OCI-LY3 (cell line): ENCODE measurements at regions not wholly inside any gene's neighbourhood (a gene's known extent, or its start where the extent isn't known, plus 50 kb on each side); places are given as distances from the start of the nearest gene placed in this dataset.

Source experiments
- H2AFZ ChIP-seq: fragments of 200-600, 300-600 bp; shearing (Covaris generic); 2 replicates; pipeline ENCODE4 v1.6.0; 2014; ENCODE audit warnings: antibody characterized with exemption, low read depth, low read length
- H3K27ac ChIP-seq: fragments of 200-600, 300-600 bp; sonication (generic); 2 replicates; pipeline ENCODE4 v1.5.1; 2014; ENCODE audit warnings: mild to moderate bottlenecking, low read length, moderate library complexity, mixed read lengths
- H3K27me3 ChIP-seq: fragments of 200-600, 300-600 bp; sonication (generic); 2 replicates; pipeline ENCODE4 v1.6.1; 2014; ENCODE audit warnings: low read depth, low read length, mixed read lengths
- H3K36me3 ChIP-seq: fragments of 200-600, 300-600 bp; sonication (generic); replicated peaks from 2 replicates; pipeline ENCODE3; 2014; ENCODE audit warnings: low read depth, low read length, mixed read lengths
- H3K4me1 ChIP-seq: fragments of 300-600, 200-600 bp; sonication (generic); 2 replicates; pipeline ENCODE4 v1.6.1; 2014; ENCODE audit warnings: low read length, mixed read lengths
- H3K4me2 ChIP-seq: fragments of 200-600, 300-600 bp; sonication (generic); 2 replicates; pipeline ENCODE4 v1.6.1; 2014; ENCODE audit warnings: low read length, mixed read lengths
- H3K4me3 ChIP-seq: fragments of 300-600, 200-600 bp; sonication (generic); 2 replicates; pipeline ENCODE4 v1.5.1; 2014; ENCODE audit warnings: antibody characterized with exemption, mild to moderate bottlenecking, low read length, moderate library complexity
- H3K79me2 ChIP-seq: fragments of 300-600, 200-600 bp; shearing (Covaris generic); 2 replicates; pipeline ENCODE4 v1.6.1; 2014; ENCODE audit warnings: mild to moderate bottlenecking, low read length, mixed read lengths
- H3K9ac ChIP-seq: fragments of 300-600, 200-600 bp; shearing (Covaris generic); 2 replicates; pipeline ENCODE4 v1.6.0; 2014; ENCODE audit warnings: mild to moderate bottlenecking, low read length, moderate library complexity
- H3K9me3 ChIP-seq: fragments of 200-600, 300-600 bp; shearing (Covaris generic); 2 replicates; pipeline ENCODE4 v1.6.1; 2014; ENCODE audit warnings: low read length, mixed read lengths; ENCODE audit not compliant: insufficient read depth
- H4K20me1 ChIP-seq: fragments of 200-600, 300-600 bp; sonication (generic); 2 replicates; pipeline ENCODE4 v1.6.1; 2016; ENCODE audit warnings: low read length, mixed read lengths; ENCODE audit not compliant: insufficient read depth
- CTCF ChIP-seq: fragments of 200-600, 300-600 bp; sonication (generic); IDR thresholded peaks from 2 replicates; pipeline ENCODE4 v1.5.1; 2014; ENCODE audit warnings: antibody characterized with exemption, low read length, low read depth
- EZH2phosphoT487 ChIP-seq: fragments of 200-600 bp; shearing (Covaris generic); IDR thresholded peaks from 2 replicates; pipeline ENCODE4 v1.6.1; 2018; ENCODE audit warnings: antibody characterized with exemption, mixed run types, low read depth

DNA sequence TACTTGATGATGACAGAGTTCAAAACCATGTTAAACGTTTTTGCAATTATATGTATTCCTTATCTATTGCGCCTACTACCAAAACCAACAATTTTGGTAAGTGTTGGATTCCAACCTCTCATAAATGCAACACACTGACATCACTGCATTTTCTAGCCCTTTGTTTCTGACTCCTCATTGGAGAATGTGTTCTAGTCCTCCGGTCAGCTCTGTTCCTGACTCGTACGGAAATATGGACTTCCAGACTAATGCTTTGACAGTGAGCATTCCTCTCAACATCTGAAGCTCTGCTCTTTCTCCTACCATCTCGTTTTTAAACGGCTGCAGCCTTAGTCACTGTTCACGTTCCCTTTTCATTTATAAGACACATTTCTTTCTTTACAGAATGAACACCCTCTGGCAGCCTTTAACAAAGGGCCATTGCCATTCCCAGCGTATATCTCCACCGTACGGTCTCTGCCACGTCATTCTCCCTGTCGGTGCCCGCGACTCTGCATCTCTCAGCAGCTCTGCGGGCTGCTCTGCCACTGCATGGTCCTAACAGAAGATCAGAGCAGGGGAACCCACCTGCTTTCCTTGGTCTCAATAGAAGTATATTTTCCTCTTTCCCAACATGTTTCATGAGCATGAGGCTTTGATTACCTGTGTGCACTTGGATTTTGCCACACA lies 103.0 kb upstream of the SYNDIG1 start:
- Histone ChIP-seq H3K27ac (no peak overlapping the region), H4K20me1 (no peaks in the 10 kb centered on the region), H3K27me3 (peaks cover 5% of the 10 kb centered on the region; the same call in 1 of the 2 replicates), H3K9me3 (no peaks in the 10 kb centered on the region), H3K4me1 (peaks cover 9% of the 10 kb centered on the region; the same call in 1 of the 2 replicates), H3K36me3 (no peaks in the 10 kb centered on the region), H3K79me2 (no peaks in the 10 kb centered on the region), H3K9ac (no peak overlapping the region), H3K4me2 (no peak overlapping the region), H3K4me3 (no peak overlapping the region), H2AFZ (no peak overlapping the region)
- TF ChIP-seq EZH2phosphoT487 (no peak), CTCF (no peak)

- Histone ChIP-seq H2AFZ (no peak overlapping the region), H3K27ac (no peak overlapping the region), H3K4me2 (no peak overlapping the region), H3K4me3 (no peak overlapping the region), H3K79me2 (no peaks in the 10 kb centered on the region), H3K9me3 (no peaks in the 10 kb centered on the region), H4K20me1 (no peaks in the 10 kb centered on the region), H3K27me3 (peaks cover 5% of the 10 kb centered on the region; the same call in 1 of the 2 replicates), H3K4me1 (peaks cover 9% of the 10 kb centered on the region; the same call in 1 of the 2 replicates), H3K36me3 (no peaks in the 10 kb centered on the region), H3K9ac (no peak overlapping the region)
- TF ChIP-seq EZH2phosphoT487 (no peak), CTCF (no peak)
Observed at GRCh38 chr20:24365670-24366069, 103.8 kb upstream of the SYNDIG1 start.

DNA sequence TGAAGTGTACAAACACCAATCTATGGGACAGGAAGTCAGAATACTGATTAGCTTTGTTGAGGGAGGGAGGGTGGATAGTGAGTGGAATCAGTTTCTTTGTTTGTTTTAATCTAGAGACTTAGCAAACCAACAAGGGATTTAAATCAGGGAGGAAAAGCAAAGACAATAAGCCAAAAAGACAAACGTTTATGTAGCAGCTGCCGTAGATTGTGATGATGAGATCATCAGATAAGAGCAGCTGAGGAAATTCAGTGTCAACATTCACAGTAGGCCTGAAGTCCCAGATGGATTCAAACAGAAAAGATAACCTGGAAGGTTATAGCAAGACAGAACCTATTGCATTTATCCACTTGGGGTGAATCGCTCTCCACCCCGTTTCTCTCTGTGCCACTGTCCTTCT lies 104.9 kb upstream of the SYNDIG1 start:
- TF ChIP-seq CTCF (no peak), EZH2phosphoT487 (no peak)
- Histone ChIP-seq H2AFZ (no peak overlapping the region), H3K4me2 (no peak overlapping the region), H3K4me3 (no peak overlapping the region), H3K4me1 (peaks cover 9% of the 10 kb centered on the region; the same call in 1 of the 2 replicates), H3K36me3 (no peaks in the 10 kb centered on the region), H4K20me1 (no peaks in the 10 kb centered on the region), H3K27ac (no peak overlapping the region), H3K9me3 (no peaks in the 10 kb centered on the region), H3K9ac (no peak overlapping the region), H3K79me2 (no peaks in the 10 kb centered on the region), H3K27me3 (peaks cover 5% of the 10 kb centered on the region; the same call in 1 of the 2 replicates)

GRCh38 chr20:24363031-24363430 lies 106.4 kb upstream of the SYNDIG1 start:
- Histone ChIP-seq H3K4me3 (no peak overlapping the region), H2AFZ (no peak overlapping the region), H3K4me2 (no peak overlapping the region), H3K27me3 (peaks cover 5% of the 10 kb centered on the region; the same call in 1 of the 2 replicates), H3K9ac (no peak overlapping the region), H3K9me3 (no peaks in the 10 kb centered on the region), H3K79me2 (no peaks in the 10 kb centered on the region), H3K27ac (no peak overlapping the region), H4K20me1 (no peaks in the 10 kb centered on the region), H3K36me3 (no peaks in the 10 kb centered on the region), H3K4me1 (peaks cover 9% of the 10 kb centered on the region; the same call in 1 of the 2 replicates)
- no peak for TF ChIP-seq CTCF
- TF ChIP-seq EZH2phosphoT487, result no peak
